ENCODE measurements at regions not wholly inside any gene's neighbourhood (a gene's known extent, or its start where the extent isn't known, plus 50 kb on each side); places are given as distances from the start of the nearest gene placed in this dataset.

DNA sequence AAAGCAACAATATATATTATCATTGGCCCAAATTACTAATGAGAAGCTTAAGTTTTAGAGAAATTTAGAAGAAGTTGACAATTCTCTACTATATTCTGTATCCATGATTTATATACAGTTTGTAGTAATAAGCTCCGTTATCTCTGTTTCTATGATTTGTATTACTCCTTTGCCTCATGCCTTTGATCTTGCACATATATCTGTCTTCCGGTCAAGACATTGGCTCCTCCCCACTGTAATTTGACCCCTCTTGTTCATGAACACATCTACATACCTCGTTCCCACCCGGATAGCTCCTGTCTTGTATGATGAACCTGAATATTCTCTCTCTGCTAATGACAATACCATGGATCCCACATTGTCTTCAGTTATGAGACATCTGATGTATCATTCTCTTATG lies 581.0 kb upstream of the RGS18 start:
- TF ChIP-seq YY1 (IDR thresholded peaks at IDR 0.05; ENCODE audit: insufficient read depth, insufficient read length) (no peak), ZNF274 (IDR thresholded peaks at IDR 0.05; ENCODE audit: low read depth, low read length) (no peak), SUZ12 (IDR thresholded peaks at IDR 0.05; ENCODE audit: extremely low read depth, insufficient read depth, insufficient read length) (no peak)

Data from NT2/D1 (cell line).